CD4-positive, alpha-beta T cell treated with Interleukin-1 beta for 1 hour (primary cell): ENCODE measurements at regions not wholly inside any gene's neighbourhood (a gene's known extent, or its start where the extent isn't known, plus 50 kb on each side); places are given as distances from the start of the nearest gene placed in this dataset.
"Not testable (repeated sequence)": the region's sequence is repeated elsewhere in the genome, so short reads cannot be mapped to it uniquely, and the experiment has no call there.

ENCODE experiments used
- DNase-seq, 2 donors: peaks; one replicate each; pipeline ENCODE4 v3.0.0-alpha.2; 2020 to 2022

DNA sequence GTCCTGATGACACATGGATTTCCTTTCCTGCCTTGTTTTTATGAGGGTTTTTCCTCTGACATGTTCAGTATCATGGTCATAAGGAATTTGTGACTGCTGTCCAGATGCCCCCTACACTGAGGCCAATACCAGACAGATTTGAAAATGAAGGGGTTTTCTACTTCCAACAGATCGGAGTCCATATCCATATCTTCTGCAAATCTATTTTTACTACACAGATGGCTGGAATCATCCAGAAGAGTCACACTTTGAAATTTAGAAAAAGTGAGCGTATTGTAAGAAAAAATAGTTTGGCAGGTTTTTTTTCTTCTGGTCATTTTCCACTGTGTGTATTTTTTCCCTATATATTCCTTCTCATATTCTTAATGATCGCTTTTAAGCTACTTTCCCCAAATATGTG is 197.5 kb upstream of the LRRC3B start:
- no peak for DNase-seq

DNA sequence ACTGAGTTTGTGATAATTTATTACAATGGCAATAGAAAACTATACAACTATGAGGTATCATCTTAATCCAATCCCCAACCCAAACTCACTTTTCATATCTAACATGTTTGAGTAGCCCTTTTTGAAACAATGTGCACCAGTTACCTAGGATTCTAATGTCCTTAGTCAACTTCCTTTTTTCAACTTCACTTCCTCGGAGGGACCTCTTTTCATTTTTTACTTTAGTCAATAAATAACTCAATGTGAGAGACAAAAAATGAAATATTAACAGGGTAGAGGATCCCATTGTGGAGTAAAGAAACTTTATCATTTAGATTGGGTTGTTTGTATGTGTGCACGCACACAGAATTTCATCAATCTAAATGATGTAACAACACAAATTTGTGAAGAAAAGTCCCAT is 193.6 kb upstream of the LRRC3B start:
- no peak for DNase-seq

DNA sequence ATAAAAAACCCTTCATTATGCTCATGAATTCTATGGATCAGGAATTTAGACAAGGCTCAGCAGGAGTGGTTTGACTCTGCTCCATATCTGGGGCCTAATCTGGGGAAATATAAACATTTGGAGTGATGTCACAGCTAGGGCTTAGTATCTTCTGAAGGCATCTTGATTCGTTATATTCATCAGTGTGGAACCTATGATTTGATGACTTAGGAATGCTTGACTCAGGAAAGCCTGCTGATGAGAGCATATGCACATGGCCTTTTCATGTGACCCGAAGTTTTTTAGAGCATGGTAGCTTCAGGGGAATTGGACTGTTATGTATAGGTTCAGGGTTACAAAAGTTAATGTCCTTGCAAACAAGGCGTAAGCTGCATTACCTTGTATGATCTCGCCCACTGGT is 184.9 kb upstream of the LRRC3B start:
- no peak for DNase-seq

DNA sequence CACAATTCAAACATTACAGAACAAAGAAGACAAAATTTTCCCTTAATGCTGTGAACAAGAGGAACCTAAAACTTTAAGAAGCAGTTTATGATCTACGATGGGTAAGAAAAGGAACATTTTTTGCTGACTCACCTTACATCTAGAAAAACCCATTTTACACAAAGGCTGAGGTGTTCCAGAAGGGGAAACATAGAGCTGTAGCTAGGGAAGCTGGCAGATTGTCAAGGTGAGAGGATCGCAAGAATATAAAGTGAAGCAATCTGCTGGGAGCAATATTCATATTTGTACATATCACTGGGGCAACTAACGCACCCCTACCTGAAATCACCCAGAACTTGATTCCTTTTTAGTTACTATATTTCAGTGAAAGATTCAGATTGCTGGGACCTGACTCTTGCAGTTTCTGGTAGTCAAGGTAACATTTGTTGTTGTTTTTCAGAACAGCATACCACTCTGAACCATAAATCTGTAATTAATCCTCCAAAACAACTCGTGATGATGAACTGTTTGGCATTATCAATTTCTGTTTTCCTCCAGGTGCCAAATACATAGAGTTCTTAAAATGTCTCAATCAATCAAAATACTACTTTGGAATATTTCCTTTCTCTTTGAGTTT is 184.1 kb upstream of the LRRC3B start:
- no peak for DNase-seq

DNA sequence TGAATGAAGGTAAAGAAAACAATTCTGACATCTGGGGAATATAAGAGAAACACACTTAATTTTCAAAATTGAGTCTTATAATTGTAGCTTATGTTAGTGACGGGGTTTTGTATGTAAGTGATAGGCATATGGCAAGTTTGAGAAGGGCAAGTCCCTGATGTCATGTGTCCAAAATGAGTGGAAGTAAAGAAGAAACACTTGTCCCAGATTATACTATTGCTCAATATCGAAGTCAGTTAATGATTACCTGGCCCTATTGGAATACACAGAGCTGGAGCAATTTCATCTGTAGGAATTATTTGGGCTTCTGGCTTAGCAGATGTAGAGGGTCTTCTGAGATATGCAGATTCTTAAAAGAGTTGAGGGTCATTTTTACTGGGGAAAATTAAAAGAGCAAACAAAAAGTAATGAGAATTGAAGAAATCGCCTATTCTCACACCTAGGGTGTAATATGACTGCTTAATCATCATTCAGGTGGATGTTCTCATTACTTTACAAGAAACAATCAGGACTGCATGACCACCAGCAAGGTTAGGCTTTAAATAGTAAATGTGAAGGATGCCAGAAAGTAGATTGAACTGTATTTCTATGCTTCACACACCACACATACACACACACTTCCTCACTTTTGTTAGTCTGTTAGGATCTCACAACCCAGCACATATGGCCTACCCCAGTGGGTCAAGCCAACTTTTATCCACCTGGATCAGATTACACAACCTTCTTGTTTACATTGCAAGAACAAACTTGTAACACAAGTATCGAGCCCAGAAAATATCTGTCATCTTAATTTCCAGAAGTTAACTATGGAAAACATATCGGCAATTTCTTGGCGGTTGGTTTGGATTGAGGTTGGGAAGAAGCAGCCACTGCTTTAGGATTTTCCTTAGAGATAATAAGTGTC is 183.3 kb upstream of the LRRC3B start:
- no peak for DNase-seq

DNA sequence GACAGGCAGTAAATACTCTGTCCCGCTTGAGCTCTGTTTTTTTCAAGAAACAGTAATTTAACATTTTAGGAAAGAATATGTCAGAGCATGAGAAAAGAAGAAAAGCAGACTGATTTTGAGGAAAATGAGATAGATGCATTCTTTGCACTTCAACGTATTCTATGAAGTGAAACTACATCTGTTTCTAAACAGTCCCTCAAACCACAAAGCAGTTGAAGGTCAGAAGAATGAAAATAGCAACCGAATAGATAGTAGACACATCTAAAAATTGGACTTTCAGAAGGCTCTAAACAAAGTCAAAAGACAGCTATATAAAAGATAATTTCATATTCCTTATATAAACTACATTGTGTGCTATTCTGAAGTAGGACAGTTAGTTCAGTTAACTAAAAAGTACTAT is 172.6 kb upstream of the LRRC3B start:
- no peak for DNase-seq

DNA sequence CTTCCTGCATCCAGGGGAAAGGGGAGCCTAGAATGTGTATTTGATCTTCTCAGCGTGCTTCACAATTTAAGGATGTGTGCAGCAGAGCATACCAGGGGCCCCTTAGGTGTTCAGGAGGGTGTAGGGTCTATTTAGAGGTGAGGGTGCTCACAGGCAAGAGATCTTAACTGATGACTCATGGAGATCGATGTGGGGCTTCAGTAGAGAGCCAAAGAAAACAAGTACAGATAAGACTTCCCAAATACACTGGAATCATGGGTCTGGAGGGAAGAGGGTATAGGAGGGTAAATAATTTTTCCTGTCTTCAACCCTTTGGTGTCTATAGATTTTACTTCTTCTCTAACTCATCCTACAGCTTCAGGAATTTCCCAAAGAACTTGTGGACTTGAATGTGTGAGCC is 170.2 kb upstream of the LRRC3B start:
- DNase-seq, result no peak

DNA sequence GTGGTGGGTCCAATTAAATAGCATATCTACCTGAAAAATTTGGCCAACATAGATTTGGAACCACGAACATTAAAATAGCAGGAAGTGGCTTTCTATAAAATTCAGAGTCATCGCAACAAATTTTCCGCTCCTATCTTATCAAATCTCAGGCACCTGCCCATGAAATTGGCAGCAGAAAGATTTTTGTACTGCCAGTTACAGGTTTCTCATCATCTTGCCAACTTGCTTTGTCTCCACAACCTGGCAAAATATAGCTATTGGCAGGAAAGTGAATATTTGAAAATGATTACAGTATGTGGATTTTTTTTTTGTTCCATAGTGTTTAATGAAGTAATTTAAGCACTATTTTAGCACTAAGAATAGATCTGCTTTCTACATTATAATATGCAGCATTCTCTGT is 161.6 kb upstream of the LRRC3B start:
- DNase-seq, result no peak

DNA sequence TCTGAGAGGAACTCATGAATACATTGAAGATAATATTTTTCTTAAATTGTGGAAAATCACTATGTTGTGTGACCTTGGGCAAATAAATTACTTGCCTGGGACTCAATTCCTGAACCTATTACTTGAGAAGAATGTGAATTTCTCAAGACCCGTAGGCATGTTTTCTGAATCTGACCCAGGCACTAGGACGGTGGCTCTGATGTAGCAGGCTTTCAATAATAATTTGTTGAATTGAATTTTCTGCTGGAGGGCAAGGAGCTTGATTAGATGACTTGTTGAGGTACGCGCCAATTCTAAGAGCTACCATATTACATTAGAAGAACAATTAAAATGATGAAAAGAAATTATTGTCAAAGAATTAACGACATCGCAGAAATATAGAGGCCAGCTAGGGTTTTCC is 150.2 kb upstream of the LRRC3B start:
- DNase-seq, result no peak

DNA sequence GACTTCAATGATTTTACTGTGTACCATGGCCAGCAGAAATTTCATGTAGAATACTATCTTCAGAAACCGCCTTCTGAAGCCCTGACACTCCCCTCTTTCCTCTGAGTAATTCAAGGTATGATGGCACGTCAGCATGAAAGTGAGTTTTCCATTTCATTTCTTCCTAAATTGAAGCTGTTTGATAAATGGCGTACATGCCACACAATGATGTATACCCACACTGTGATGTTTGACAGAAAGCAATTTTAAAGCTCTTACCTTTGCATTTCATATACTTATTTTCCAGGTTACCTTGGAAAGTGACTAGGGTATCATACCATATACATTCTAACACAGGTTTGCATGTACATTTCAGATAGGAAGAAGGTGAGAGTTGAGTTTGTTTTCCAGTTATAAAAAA is 147.9 kb upstream of the LRRC3B start:
- no peak for DNase-seq

DNA sequence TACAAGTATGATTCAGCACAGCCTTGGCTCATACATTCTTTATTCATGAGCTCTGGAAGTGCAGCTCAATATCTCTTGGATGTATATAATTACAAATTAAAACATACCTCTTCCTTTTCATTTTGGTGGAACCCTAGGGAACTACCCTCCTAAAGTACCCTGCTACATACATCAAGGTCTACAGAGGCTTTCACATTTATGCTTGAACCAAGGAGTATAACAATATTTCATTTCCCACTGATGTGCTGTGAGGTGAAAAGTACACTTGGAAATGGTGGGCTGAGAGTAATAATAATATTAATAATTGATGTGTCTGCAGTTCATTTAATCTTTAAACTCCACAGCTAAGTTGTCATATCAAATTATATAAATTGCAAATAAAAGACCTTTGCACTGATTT is 142.2 kb upstream of the LRRC3B start:
- DNase-seq, result no peak

DNA sequence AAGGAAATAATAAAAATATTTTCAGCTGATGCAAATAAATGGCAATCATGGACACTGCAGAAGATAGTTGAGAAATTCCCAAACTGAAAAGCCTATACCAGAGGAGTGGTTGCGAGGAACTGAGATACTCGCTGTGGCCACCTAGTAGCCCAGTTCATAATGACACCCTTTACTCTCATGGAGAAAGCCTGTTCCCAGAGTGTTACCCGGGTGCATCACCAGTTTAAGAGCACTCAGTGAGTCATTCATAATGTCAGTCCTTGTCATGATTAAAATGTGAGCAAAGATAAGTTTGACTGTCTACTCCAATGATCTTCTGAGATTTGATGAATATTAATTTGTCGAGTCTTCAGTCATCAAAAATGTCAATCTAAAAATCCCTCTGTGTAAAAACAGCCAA is 138.4 kb upstream of the LRRC3B start:
- DNase-seq, result no peak

DNA sequence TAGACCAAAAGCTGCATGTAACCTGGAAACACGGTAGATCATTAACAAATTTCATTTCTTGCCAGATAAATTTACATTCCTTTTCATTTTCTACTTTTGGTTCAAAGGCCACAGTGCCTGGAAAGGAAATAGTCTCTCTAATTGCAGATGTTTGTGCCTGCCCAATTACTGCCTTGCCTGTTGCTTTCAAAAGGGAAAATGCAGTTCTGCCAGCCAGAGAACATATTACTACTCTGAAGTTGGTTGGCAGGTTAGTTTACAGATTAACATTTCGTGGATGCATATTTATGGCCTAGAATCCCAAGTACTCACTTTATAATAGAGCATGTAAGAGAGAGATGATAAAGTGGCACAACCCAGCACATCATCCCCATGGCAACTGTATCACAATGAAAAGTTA is 124.3 kb upstream of the LRRC3B start:
- no peak for DNase-seq

DNA sequence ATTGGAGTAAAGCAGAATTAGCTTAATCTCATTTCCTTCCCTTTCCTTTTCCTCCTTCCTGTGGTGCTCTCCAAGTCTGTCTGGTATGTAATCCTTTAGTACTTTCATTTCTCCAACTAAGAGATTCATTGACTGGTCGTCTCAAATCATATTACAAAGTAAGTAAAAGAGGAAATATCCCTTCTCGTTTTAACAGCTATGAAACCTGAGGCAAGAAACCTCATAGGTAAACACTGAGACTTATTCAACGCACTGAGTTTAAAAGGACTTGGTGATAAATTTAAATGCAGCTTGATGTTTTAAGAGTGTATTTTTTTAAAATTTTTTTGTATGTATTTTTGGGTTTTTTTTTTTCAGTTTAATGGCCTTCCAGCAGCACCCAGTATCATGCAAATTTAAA is 117.2 kb upstream of the LRRC3B start:
- DNase-seq, result no peak

DNA sequence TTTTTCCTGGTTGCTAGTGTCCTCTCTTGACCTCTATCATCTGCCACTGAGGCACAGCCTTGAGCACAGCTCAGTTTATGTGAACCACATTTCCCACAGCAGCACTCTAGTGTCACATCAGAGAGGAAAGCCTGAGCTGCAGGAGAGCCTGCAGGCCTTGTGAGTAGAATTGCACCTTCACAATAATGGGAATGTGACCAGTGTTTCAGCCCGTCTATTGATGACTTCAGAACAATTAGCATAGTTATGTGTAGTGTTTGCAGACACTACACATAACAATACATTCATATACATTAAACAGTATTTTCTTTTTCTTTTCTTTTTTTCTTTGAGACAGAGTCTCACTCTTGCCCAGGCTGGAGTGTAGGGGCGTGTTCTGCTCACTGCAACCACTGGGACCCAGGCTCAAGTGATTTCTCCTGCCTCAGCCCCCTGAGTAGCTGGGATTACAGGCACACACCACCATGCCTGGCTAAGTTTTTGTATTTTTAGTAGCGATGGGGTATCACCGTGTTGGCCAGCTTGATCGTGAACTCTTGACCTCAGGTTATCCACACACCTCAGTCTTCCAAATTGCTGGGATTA is 108.0 kb upstream of the LRRC3B start:
- DNase-seq, result not testable (repeated sequence)

DNA sequence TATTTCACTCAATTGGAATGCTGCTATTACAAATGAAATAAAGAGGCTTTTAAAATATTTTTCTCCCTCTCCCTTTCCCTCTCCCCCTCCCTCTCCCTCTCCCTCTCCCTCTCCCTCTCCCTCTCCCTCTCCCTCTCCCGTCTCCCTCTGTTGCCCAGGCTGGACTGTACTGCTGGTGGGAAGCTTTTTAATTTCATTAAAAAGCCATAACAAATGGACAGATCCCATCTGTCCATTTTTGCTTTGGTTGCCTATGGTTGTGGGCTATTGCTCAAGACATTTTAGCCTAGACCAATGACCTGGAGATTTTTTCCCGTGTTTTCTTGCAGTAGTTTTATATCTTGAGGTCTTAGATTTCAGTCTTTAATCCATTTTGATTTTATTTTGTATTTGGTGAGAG is 107.2 kb upstream of the LRRC3B start:
- no peak for DNase-seq

DNA sequence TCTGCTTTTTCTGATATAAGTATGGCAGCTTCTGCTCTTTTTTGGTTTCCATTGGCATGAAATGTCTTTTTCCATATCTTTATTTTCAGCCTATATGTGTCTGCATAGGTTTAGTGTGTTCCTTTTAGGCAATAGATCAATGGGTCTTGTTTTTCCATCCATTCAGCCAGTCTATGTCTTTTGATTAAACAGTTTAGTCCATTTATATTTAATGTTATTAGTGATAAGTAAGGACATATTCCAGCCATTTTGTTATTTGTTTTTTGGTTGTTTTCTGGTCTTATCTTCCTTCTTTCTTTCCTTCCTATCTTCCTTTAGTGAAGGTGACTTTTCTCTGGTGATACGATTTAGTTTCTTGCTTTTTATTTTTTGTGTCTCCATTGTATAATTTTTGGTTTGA is 101.3 kb upstream of the LRRC3B start:
- no peak for DNase-seq

DNA sequence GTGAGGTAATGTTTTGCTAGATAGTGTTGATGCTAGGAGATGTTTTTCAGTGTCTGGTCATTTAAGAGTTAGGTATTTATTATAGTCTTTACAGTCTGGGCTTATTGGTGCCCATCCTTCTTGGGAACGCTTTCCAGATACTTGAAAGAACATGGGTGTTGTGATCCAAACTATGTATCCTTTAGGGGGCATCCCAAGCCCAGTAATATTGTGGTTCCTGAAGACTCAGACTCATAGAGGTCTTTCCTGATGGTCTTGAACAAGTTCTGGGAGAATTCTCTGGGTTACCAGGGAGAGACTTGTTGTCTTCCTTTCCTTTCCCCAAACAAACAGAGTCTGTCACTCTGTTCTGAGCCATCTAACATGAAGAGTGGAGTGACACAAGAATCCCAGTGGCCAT is 99.7 kb upstream of the LRRC3B start:
- DNase-seq, result no peak

DNA sequence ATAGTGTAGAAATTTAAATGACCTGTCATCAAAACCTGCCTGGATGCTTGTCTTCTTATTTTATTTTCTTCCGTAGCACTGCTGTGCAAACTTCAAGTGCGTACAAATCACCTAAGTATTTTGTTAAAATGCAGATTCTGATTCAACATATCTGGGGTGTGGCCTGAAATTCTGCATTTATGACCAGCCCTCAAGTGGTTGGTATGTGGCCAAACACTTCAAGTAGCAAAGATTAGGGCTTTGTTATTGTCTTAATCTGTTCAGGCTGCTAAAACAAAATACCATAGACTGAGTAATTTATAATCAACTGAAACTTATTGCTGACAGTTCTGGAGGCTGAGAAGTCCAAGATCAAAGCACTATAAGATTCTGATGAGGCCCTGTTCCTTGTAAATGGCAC is 97.6 kb upstream of the LRRC3B start:
- DNase-seq, result no peak

DNA sequence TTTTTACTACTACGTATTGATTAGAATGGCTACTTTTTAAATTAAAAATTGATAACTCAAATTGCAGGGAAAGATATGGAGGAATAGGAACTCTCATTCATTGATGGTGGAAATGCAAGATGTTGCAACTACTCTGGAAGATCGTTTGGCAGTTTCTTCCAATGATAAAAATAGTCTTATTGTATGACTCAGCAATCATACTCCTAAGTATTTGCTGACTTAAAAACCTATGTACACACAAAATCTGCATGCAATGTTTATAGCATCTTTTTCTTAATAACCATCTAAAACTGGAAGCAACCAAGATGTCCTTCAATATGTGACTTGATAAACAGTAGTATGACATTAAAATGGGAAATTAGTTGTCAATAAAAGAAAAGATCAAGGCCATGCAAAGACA is 87.4 kb upstream of the LRRC3B start:
- no peak for DNase-seq

DNA sequence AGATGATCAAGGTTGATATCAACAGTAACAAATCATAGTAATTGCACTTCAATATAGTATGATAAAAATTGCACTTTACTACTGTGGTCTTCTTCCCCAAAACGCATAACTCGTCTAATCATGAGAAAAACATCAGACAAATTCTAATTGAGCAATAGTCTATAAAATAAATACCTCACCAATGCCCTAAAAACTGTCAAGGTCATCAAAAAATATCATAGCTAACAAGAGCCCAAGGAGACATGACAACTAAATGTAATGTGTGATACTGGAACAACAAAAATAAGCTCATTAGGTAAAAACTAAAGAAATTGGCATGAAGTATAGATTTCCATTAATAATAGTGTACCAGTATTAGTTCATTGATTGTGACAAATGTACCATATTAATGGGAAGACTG is 85.6 kb upstream of the LRRC3B start:
- DNase-seq, result no peak

DNA sequence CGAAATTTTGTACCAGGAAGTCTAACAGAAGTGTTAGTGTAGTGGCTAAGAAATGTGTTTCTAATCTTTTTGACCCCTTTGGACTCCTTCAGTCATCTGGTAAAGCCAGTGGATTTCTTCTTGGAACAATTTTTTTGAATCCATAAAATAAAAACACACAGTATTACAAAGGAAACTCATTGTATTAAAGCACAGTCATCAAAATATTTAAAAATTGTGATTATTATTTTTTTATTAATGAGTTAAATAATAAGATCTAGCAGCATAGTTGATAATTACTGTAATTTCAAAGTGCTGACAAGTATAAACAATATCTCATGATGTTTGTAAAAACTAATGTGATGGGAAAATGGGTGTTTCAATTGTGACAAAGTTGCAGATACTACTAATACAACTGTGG is 72.2 kb upstream of the LRRC3B start:
- no peak for DNase-seq

DNA sequence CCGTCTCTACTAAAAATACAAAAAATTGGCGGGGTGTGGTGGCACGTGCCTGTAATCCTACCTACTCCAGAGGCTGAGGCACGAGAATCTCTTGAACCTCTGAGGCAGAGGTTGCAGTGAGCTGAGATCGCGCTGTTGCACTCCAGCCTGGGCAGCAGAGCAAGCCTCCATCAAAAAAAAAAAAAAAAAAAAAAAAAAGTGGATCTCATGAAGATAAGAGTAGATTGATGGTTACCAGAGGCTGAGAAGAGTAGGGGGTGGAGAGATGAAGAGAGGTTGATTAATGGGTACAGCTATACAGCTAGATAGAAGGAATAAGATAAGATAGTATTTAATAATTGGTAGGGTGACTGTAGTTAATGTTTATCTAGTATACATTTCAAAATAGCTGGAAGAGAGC is 65.9 kb upstream of the LRRC3B start:
- no peak for DNase-seq

DNA sequence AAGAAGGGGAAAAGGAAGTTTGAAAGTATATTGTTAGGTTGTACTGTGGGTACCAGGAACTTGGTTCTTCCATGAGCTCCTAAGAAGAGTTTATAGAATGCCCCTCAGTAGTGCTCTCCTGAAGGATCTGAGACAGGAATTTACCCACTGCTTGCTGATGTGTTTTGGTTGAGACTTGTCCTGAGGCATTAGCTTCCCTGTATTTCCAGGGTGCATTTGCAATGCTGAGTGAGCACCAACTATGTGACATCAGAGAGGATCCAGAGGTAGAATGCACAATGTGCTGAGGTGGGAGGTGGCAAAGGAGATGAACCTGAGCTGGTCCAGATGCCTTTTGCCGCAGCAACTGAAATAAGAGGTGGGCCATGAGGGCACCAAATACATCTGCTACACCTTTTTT is 64.3 kb upstream of the LRRC3B start:
- DNase-seq, result no peak

DNA sequence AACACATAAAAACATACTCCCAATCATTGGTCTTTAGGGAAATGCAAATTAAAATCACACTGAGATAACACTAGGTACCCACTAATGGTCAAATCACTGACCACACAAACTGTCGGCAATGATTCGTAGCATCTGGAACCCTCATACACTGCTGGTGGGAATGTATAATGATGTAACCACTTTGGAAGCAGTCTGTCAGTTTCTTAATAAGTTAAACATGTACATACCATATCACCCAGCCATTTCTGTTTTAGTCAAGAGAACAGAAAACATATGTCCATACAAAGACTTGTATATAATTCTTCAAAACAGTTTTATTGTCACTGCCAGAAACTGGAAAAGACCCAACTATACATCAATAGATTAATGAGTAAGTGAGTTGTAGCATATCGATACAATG is 63.3 kb upstream of the LRRC3B start:
- DNase-seq, result no peak
